C1 segment of cervical spinal cord (tissue), 14 donors: ENCODE measurements at regions not wholly inside any gene's neighbourhood (a gene's known extent, or its start where the extent isn't known, plus 50 kb on each side); places are given as distances from the start of the nearest gene placed in this dataset.

ENCODE experiments used
- DNase-seq, 14 donors: peaks; one replicate each; lab custom pipeline; 2025; lab: John Stamatoyannopoulos, UW

GRCh38 chr4:23260511-23260910, 567.8 kb downstream of the GBA3 start:
- no peak for DNase-seq

- no peak for DNase-seq
Measured at GRCh38 chr4:23245203-23245832, 552.6 kb downstream of the GBA3 start.

DNA sequence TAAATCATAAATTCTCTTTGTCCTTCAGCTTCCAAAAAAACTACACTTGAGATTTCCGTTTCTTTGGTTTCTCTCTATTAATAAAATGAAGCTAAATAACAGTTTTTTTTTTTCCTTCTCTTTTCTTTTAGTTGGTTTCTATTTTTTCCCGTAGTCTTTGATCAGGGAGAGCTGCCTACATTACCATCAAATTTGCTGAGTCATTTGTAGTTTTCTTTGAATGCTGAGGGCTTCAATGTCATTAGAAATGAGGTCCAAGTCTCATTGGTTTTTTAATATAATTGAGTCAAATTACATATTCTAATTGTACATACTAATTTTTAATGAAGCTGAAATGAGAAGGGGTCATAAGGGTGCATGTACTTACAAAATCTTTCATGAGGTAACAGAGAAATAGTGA, 550.2 kb downstream of the GBA3 start:
- DNase-seq: no peak

- no peak for DNase-seq
Measured at GRCh38 chr4:23241408-23241807, 548.7 kb downstream of the GBA3 start.

DNA sequence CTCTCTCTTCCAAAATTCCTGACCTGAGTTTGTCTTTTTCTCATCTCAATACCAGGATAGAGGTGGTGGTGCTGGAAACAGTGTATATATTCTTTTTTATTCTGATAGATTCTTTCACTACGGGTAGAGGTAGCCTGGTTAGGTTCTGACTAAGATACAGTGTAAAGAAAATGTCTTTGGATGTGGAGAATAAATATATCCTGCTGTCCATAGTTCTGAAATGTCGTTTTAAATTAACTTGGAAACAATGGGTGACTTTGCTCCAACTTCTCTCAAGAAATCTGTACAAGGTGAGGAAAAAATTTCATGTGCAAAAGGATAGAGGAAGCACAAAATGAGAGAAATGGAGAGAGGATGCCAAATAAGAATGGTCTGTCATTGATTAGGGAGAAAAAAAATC, 546.1 kb downstream of the GBA3 start:
- DNase-seq: no peak

- peak in 2 of 14 donors; percentile 0 to 1 for DNase-seq
Measured at GRCh38 chr4:23237771-23238170, 545.0 kb downstream of the GBA3 start.

GRCh38 chr4:23235628-23236390, 543.1 kb downstream of the GBA3 start:
- no peak for DNase-seq

DNA sequence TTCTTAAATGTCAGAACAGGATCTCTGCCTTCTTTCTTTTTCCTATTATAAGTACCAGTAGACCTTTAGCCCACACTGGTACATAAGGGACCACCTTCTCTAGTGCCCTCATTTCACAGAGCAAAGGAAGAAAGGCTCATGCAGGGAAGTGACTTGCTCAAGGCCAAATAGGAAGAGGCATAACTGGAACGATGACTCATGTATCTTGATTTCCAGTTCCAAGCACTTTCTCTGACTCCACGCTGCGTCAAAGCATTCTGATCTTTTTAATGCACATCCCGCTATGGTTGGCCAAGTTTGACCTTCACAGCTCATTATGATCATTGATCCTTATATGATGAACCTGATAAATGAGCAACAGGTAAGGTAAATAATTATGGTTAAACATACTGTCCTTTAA, 542.0 kb downstream of the GBA3 start:
- DNase-seq: no peak

DNA sequence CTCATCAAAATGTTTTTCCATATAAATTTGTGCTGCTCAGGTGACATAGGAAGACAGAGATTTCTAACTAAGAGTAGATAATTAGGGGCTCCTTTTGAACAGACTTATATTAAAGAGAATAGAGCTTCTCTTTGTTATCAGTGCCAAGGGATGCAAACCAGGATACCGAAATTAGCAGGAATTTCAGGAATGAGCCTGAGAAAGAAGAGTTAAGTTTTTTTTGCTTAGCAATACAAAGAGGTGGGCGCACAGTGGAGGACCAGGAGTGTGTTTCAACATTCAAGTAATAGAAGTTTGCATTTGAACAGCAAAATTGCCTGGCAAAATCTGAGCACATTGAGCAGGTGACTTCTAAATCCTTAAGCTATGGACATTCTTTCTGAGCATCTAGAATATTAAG, 541.3 kb downstream of the GBA3 start:
- DNase-seq: no peak

DNA sequence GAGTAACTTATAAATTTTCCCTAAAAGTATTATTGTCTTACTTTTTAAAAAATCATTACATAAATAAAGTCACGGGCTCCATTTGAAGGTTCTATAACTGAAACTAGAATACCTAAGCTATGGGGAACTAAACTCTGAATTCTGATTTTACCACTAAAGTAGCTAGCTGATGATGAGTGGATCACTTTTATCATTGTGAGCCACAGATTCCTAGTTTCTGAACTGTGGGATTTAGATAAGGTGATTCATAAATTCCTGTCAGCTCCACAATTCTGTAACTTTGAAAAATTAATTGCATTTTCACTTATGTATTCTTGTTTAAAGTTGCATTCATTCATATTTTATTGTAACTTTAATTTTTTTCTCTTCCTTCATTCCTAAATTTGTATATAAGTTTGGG, 540.9 kb downstream of the GBA3 start:
- DNase-seq: no peak

DNA sequence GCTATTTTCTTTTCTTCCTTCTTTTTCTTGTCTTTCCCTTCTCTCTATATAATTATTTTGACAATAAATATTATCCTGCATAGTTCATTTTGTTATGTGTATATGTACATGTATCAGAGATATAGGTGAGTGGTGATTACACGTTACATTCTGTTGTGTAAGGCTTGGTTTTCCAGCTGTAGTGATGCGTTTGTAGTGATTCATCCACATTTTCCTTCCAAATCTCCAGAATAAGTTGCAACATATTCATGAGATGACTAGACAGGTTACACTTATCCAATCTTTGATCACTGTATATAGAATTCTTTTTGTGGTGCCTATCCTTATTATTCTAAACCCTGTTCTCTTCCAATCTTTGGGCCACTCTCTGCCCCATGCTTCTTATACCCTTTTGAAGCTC, 540.2 kb downstream of the GBA3 start:
- no peak for DNase-seq

- no peak for DNase-seq
Measured at GRCh38 chr4:23225564-23225963, 532.8 kb downstream of the GBA3 start.

DNA sequence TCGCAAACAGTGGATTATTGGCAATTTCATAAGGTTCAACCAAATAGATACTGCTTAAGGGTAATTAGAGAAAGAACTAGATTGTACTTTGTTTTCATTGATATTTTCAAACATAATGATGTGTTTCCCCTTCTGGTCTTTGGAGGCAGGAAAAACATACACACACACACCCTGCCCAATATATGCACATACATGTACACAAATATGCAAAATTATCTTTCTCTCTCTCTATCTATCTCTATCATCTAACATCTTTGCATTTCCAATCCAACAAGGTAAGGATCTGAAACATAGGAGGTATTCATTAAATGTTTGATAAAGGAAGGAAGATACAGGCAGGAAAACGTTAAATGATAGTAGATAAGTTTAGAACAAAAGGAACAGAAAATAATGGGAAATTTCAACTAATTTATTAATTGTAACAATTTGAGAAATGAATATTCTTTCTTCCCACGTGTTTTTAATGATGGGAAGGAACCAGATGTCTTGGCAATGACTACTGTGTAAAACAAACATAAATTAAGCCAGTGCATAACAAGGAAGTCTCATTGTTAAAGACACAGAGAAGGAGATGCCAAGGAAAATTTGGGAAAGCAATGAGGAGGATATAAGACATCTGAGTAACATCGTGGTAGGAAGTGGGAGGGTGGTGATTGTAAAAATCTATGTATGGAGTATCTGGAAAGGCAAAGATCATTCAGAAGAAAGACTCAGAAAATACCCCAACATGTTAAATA, 532.1 kb downstream of the GBA3 start:
- no peak for DNase-seq

GRCh38 chr4:23220911-23221310, 528.2 kb downstream of the GBA3 start:
- no peak for DNase-seq

DNA sequence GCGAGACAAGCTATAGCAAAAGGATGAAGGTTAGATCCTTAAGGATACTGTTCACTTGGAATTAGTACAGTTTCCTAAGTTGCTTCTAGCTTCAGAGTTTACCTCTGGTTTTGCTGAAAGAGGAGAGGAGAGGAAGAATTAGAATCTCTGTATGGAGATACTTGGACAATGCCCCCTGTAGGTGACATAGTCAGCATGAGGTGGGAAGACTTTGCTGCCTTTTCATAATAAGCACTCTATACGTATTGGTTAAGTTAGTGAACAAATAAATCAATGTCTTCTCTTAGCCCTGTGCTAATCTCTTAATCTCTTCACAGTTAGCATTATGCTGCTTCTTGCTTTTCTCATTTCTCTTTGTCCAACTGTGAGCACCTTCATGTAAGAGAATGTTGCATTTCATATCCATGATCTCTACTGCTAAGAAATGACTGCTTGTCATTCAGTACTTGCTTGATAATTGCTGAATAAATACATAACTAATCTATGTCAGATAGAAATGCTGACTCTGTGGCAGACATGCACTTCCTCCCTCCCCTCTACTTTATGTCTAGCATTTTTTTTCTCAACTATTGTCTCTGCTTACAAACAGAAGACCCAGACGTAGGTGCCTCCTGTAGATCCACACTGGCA, 527.2 kb downstream of the GBA3 start:
- DNase-seq: no peak

DNA sequence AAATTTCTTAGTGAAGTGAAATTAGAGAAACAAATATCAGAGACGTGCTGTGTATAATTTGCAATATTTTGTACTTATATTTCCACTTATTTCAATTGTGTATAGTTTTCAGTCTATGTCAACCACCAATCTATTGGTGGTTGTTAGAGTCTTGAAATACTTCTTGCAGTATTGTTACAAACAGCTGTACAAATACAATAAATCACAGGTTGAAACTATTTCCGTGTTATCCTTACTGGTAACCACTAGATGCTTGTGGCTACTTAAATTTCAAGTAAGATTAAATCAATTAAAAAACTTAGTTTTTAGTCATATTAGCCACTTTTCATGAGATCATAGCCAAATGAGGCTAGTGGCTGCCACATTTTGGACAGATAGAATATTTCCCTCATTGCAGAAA, 520.5 kb downstream of the GBA3 start:
- no peak for DNase-seq

DNA sequence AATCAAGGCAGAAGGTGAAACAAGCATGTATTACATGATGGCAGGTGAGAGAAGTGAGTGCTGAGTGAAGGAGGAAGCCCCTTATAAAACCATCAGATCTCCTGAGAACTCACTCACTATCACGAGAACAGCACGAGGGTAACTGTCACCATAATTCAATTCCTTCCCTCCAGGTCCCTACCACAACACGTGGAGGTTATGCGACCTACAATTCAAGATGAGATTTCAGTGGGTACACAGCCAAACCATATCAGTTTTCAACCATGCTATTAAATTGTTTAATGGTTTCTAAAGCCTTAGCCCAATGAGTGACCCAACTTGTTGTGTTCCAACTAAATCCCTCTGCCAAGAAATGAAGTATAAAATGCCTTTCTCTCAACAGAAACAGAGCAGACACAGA, 519.8 kb downstream of the GBA3 start:
- no peak for DNase-seq

DNA sequence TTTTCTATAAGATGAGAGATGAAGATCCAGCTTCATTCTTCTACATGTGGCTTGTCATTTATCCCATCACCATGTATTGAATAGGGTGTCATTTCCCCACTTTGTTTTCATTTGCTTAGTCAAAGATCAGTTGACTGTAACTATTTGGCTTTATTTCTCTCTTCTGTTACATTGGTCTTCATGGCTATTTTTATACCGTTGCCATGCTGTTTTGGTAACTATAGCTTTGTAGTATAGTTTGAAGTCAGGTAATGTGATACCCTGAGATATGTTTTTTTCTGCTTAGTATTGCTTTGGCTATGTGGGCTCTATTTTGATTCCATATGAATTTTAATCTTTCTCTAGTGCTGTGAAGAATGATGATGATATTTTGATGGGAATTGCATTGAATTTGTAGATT, 514.3 kb downstream of the GBA3 start:
- DNase-seq: no peak

GRCh38 chr4:23202712-23203247, 510.0 kb downstream of the GBA3 start:
- DNase-seq: no peak

GRCh38 chr4:23194751-23195150, 502.0 kb downstream of the GBA3 start:
- DNase-seq: no peak

DNA sequence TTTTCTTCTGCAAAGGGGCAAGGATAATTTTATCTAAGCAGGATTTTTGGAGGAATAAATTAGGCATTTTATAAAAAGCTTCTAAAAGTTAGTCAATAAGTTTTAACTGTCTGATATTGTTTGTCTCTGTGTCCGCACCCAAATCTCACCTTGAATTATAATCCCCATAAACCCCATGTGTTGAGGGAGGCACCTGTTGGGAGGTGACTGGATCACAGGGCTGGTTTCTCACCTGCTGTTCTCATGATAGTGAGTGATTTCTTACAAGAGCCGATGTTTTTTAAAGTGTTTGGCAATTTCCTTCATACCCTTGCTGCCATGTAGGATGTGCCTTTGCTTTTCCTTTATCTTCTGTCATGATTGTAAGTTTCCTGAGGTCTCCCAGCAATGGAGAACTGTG, 481.4 kb downstream of the GBA3 start:
- DNase-seq: no peak

DNA sequence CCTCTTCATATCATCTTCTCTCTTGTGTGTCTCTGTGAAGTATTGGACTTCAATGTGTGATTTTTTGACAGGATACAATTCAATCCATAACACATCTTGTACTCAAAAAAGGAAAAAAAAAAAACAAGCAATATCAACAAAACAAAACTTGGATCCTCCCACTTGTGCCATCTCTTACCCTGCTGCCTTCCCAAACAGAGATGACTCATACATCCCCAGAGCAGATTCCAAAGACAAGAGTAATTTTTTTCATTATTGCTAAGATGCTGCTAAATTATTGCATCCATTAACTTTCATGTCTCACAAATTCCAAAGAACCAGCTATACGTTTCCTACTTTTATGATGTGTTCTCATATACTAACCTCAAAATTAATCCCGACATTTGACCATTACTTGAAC, 479.2 kb downstream of the GBA3 start:
- DNase-seq: no peak
